IPS-NIHi7 (cell line): ENCODE measurements at regions not wholly inside any gene's neighbourhood (a gene's known extent, or its start where the extent isn't known, plus 50 kb on each side); places are given as distances from the start of the nearest gene placed in this dataset.

Experiments
- DNase-seq: peaks from one replicate; pipeline ENCODE4 v3.0.0; 2012; ENCODE audit warnings: mixed read lengths; ENCODE audit errors: extremely low spot score

DNA sequence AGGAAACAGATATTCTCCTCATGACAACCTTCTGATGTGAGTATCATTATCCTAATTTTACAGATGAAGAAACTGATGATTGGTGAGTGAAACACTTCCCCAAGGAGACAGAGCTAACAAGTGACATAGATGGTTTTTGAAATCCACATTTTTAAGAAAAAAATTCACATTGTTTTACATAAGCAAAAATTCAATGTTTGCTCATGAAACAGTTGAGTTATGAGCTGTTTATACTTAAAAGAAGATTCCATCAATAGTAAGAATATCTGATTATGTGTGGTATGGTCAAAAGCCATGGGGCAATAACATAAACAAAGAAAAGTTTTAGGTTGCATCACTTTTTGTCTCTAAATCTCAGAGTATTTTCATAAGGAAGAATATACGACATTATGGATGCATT is 167.9 kb upstream of the PAPPA start:
- DNase-seq, result no peak

- DNase-seq, result no peak
Observed at GRCh38 chr9:115986508-115986907, 167.1 kb upstream of the PAPPA start.

DNA sequence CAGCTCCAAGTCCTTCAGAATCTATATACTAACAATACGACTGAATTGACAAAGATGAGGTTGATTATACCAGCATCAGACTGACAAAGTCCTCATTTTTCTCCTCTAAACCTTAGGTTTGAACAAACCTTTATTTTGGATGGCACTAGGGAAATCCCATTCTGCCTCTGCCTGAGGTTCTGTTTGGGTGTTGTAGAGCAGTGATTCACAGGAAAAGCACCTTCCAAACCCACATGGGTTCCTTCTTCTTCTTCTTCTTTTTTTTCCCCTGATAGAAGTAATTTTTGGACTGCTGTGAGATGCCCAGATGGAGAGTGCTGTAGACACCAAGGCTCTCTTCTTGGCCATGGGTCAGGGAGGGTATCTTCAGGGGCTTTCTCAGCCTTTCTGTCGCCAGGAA is 164.9 kb upstream of the PAPPA start:
- DNase-seq, result no peak

- no peak for DNase-seq
Observed at GRCh38 chr9:115989831-115990230, 163.8 kb upstream of the PAPPA start.

DNA sequence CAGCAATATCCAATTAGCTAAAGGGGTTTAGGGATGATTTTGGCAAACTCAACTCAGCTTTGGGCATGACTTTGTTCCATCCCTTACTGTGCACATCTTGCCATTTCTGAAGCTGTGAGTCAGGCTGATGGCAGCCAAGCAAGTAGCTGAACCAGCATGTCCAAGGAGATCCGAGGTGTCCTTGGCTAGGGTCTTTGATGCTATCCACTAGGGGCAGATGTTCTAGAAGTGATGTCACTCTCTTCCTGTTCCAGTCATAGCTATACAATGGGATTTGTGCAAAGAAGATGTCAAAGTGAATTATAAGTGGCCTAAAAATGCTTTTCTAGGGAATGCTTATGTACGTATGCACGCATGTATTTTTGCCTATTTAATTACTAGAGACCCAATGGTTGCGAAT is 160.8 kb upstream of the PAPPA start:
- DNase-seq, result no peak

DNA sequence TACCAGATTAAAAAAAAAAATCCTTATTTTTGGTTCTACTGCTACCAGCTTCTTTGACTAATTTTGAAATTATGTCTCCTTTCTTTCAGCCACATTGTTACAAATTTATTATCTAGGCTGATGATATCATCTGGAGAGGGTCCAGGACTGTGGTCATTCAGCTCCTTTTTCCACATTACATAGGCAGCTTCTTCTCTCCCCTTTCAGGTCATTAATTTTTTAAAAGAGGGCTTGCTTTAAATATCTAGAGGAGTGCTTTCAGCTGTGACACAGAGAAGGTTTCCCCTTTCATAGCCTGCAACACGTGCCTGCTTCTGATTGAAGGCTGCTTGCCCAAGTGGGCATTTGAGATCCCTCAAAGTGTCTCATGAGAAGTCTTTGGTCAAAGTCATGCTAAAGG is 155.7 kb upstream of the PAPPA start:
- no peak for DNase-seq

GRCh38 chr9:115998666-115999065 is 154.9 kb upstream of the PAPPA start:
- DNase-seq, result no peak

DNA sequence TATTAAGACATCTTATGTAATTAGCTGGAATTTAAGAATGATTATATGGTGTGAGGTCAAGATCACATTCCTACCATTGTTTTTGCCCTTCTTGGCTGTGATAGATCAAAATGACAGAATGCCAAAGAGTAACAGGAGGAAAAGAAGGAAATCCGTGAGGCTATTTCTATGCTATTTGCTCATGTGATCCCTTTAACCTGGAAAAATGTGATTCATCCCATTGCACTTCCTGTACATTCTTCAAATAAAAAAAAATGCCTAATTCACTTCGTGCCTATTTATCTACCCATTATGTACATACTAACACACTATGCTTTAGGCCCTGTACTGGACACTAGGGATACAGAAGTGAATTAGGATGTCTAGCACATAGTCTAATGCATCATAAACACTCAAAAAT is 154.1 kb upstream of the PAPPA start:
- DNase-seq, result no peak

- DNase-seq, result peak; percentile 66
Observed at GRCh38 chr9:116000748-116001329, 152.8 kb upstream of the PAPPA start.

GRCh38 chr9:116002181-116002580 is 151.4 kb upstream of the PAPPA start:
- DNase-seq, result no peak

DNA sequence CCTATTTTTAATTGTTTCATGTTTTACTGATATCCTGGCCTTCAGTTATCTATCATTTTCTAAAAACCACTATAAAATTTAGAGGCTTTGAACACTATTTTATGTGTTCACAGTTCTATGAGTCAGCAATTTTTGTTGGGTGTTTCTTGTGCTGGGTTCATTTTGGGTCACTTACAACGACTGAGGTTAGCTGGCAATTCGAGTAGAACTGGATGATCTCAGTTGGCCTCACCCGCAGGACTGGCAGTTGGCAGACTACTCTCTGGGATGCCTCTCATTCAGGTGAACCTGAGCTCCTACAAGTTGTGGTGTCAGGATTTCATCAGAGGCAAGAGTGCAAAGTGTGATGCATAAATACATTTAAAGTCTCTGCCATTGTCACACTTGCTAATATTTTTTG is 151.0 kb upstream of the PAPPA start:
- DNase-seq, result no peak

DNA sequence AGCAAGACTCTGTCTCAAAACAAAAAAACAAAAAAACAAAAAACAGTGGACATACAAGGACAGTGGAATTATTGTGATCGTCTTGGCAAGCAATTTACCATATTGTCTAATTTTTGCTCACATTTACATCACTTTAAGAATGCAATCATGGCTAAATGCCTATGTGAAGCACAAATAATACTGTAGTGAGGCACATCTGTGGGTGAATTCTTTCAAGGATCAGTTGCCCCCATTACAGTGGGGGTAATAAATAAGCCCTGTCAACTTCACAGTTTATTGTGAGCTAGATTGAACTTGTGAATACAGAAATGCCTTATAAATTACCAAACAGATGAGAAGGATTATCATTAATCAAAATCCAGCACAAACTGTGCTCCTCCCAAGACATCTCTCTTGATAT is 150.2 kb upstream of the PAPPA start:
- no peak for DNase-seq

GRCh38 chr9:116005205-116005604 is 148.4 kb upstream of the PAPPA start:
- no peak for DNase-seq

DNA sequence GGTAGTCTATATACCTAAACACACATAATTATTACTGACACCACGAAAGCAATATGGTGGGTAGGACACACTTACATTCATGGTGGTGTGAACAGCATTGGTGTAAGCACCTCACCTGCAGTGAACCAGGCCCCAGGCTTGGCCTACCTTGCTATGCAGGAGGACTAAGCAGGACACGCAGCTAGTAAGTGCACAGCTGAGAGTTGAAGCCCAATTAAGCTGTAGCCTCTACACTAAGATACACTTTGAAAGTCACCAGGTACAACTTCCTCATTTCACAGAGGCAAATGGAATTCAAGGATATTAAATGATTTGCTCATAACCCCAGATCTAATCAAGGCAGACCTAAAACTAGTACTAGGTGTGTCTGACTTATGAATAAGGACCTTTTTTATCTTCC is 145.8 kb upstream of the PAPPA start:
- no peak for DNase-seq

DNA sequence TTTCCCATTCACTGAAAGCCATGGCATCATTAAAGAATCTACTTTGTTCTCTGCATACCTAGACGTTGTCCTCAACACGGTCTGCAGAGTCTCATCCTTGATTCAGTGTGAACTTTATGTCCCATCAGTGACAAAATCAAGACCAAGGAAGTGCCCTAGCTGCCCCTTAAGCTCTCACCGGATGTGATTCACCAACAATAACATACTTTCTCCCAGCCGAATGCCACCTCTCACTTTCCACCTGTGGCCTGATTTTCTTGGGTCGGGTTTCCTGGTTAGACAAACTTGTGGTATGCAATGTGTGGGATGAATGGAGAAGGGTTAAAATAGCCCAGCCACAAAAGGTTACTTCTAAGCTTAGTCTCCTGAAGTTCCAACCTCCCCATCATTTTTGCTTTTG is 145.3 kb upstream of the PAPPA start:
- DNase-seq, result no peak

- no peak for DNase-seq
Observed at GRCh38 chr9:116009420-116009819, 144.2 kb upstream of the PAPPA start.

DNA sequence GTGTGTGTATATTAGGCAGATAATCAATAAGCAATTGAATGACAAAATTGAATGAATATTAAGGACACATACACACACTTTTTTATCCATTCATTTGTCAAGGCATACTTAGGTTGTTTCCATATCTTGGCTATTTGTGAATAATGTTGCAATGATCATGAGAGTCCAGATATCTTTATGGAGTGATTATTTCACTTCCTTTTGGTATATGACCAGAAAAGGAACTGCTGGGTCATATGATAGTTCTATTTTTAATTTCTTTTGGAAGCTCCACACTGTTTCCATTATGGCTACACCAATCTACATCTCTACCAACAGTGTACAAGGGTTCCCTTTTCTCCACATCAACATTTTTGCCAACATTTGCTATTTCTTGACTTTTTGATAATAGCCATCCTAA is 137.7 kb upstream of the PAPPA start:
- no peak for DNase-seq

DNA sequence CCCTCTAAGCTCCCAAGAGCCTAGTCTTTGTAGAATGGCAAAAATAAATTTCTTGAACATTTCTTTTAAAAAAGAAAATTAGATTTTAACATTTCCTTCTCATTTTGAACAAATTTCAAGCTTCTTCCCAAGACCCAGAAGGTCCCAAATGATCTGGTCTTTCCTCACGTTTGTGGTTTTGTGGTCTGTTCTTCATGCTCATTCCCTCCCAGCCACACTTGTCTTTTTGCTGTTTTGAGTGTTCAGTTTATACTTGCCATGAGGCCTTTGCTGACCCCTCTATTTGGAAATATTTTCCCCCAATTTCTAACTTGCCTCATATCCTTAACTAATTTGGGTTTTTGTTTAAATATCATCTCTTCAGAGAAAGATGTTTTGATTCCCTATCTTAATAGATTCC is 133.4 kb upstream of the PAPPA start:
- no peak for DNase-seq

DNA sequence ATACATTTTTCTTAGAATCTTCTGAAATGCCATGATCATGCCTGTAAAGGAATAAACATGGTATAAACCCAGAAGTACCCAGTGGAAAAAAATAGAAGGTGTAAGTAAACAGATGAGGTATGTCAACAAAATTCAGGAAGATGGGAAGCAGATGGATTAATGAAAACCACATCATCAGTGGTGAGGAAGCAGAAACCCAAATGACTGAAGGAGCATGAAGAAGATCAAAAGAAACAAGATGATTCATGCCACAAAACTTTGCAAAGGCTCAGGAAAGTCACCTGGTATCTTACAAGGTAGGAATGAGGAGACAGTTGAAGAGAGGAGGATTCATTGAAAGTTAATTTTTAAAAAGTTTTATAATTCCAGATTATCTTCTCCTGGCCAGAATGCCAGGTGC is 132.8 kb upstream of the PAPPA start:
- DNase-seq, result no peak

DNA sequence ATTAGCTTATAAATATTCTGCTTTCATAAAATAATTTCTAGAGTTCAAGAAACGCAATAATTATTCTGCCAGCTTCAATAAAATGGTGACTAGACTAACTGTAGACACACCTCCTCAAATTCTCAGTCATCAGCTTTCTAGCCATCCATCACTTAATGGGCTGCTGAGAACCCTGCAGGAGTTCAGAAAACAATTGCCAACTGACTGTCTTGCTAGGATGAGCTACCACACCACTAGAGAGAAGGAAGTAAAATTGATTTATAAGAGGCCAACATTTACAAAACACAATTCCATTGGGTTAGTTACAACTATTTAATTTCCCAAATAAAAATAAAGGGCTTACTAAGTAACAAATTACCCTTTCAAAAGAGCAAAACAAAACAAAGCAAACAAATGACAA is 126.5 kb upstream of the PAPPA start:
- peak; percentile 22 for DNase-seq

- no peak for DNase-seq
Observed at GRCh38 chr9:116027511-116027910, 126.1 kb upstream of the PAPPA start.

DNA sequence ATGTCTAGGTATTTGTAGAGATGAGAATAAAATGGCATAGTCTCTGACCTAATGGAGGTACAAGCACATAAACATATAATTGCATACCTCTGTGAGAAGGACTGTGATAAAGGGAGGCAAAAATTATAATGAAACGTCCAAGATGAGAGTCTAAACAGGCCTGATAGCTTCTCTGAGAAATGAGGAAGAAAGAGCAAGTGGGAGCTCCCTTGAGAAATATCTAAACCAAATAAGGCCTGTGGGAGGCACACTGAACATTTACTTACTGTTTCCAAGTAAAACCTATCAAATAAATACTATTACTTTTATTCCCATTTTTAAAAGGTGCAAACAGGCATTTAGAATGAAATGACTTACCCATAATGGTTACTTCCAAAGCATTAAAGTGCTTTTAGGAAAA is 125.6 kb upstream of the PAPPA start:
- DNase-seq, result no peak

- no peak for DNase-seq
Observed at GRCh38 chr9:116030517-116030916, 123.1 kb upstream of the PAPPA start.

DNA sequence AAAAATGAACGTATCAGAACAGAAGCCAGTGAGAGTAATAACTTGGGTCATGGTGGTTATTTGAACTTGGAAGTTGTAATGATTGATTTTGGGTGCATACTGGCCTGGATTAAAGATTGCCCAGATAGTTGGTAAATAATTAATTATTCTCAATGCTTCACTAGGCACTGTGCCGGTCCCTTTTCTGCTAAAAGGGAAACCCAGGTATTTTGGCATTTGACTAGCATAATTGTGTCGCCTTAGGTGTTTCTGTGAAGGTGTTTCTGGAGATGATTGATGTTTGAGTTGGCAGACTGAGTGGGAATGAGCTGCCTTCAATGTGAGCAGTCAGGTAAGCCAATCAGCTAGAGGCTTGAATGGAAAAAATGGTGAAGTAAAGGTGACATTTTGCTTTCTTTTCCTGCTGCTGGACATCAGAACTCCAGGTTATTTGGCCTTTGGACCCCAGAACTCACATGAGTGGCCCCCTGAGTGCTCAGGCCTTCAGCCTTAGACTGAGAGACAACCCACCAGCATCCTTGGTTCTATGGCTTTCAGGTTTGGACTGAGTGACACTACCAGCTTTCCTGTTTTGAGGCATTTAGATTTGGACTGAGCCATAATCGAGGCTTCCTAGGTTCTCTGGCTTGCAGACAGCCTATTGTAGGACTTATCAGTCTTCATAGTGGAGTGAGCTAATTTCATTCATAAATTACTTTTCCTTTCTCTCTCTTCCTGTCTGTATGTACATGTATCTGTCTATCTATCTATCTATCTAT is 120.7 kb upstream of the PAPPA start:
- no peak for DNase-seq
